ENCODE measurements at regions not wholly inside any gene's neighbourhood (a gene's known extent, or its start where the extent isn't known, plus 50 kb on each side); places are given as distances from the start of the nearest gene placed in this dataset.

DNA sequence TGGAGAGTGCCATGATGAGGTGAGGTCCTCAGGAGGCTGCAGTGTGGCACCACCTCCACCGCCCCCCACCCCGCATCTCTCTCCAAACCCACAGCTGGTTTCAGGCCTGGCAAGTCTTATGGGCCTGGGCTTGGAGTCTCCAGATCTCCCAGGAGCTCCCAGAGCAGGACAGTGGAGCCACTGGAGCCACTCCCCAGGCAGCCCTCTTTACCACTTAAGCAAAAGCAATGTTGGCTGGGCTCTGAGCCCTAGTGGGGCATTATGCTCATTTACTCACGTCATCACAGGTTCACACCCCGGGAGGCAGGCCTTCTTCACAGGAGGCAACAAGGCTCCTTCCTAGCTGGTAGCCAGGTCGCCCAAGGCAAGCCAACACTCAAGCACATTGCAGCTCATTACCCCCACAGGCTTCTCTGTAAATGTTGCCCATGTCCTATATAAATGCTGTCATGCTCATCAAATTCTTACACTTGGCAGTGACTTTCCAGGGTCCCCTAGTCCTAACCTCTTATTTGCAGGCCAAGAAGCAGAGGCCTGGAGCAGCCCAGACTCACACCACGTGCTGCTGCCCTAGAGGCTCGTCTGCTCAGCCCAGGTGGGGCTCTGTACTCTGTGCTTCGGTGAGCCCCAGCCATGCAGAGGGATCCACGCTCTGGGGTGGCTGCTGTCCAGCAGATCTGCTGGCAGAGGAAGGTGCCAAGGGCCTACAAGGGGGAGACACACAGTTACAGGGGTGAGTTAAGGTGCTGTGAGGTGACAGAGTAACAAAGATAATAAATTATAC is 459.3 kb downstream of the MATN1 start:
- no peak for DNase-seq (ENCODE audit: low read depth in 2 of 3, low spot score in 2 of 3)

DNA sequence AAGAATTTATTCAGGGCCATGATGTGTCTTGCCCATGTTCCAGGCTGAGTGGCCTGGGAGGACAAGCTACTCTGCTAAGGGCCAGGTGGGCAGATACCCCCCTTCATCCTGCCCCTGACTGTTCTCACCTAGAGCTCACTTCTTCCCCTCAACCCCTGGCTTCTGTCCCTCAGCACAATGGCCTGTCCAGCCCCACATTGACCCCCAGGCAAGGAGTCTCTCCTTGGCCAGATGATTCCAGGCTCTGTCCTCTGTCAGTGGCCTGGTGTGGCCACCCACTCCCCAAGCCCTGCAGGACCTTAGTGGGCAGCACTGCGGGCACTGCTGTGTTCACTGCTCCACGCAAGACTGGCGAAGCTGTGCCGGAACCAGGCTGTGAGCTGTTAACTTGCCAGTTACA is 460.0 kb downstream of the MATN1 start:
- no peak for DNase-seq (ENCODE audit: low read depth in 2 of 3, low spot score in 2 of 3)

DNA sequence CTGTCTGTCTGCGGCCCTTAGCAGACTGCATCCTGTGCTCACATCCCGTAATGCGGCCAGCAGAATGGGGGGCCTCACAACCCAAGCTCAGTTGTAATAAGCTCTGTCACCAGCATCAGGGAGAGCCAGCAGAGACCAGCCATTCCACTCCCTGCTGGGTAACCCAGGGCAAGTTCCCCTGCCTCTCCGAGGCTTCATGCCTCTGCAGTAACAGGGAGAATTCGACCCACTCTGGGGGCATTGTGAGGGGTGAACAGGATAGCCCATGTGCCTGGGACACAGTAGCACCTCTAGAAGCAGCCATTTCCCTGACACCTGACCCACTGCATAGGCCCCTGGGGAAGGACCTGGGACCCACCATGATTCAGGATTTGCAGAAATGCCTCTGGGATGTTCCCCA is 461.2 kb downstream of the MATN1 start:
- DNase-seq (ENCODE audit: low read depth in 2 of 3, low spot score in 2 of 3) = no peak

DNA sequence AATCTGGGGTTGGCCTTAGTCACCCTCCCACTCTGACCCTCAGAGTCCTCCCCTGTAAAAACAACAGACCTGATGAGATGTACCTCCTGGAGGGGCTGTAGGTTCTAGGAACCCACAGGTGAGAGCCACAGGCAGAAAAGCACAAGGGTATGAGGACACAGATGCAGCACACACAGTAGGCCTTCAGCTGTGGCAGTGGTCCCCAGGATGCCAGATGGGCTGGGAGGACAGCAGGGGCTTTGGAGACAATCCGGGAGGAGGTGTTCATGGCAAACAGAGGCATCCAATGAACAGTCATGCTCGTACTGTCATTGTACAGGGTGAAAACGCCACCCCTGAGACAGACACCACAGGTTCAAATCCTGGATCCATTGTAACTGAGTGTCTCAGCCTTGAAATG is 463.1 kb downstream of the MATN1 start:
- DNase-seq (ENCODE audit: low read depth in 2 of 3, low spot score in 2 of 3) = no peak

GRCh38 chr1:30259631-30260030 is 463.8 kb downstream of the MATN1 start:
- DNase-seq (ENCODE audit: low read depth in 2 of 3, low spot score in 2 of 3) = no peak

DNA sequence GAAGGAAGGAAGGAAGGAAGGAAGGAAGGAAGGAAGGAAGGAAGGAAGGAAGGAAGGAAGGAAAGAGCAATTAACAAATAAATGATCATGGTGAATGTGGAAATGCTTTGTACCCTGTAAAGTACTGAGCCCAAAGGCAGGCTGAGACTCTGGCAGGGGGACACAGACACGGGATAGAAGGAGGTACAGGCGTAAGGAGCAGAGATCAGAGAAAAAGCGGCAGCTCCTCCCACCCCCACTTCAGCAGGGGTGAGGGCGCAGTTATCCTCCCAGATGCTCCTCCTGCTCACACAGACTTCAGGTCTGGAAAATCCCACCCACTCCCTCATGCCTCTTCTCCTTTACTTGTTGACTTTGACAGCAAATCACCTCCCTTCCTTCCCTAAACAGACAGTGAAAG is 464.5 kb downstream of the MATN1 start:
- DNase-seq (ENCODE audit: low read depth in 2 of 3, low spot score in 2 of 3) = no peak

DNA sequence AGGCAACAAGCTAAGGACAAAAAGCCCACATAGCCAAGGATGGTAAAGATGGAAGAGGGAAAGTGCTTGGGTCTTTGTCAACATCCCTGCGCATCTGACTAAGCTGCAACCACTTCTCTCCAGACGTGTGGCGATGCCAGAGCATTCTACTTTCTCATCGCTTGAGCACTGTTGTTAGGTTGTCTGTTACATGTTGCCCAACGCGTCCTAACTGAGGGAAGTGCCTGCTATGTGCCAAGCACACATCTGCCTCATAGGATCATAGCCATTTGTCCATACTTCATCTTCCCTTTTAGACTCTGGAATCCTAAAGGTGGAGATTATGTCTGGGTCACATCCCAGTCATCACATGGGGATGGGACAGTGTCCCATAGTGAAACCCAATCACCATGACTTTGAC is 464.9 kb downstream of the MATN1 start:
- no peak for DNase-seq (ENCODE audit: low read depth in 2 of 3, low spot score in 2 of 3)

GRCh38 chr1:30257742-30258380 is 465.5 kb downstream of the MATN1 start:
- no peak for DNase-seq (ENCODE audit: low read depth in 2 of 3, low spot score in 2 of 3)

DNA sequence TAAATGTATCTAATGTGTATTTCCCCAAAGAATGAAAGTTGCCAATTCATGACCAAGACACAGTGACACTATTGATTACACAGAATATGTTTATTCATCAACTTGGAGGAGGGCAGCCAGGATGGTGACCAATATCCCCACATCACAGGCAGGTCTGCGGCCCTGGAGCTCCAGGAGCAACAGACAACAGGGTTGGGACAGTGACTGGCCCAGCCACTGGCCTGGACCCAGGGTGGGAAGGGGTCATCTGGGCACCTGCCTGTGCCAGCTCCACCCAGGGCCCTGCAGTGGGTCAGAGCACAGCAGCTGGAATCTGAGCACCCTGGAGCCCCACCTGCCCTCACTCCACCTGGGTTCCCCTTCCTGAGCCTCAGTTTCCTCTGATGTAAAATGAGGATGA is 466.1 kb downstream of the MATN1 start:
- no peak for DNase-seq (ENCODE audit: low read depth in 2 of 3, low spot score in 2 of 3)

- DNase-seq (ENCODE audit: low read depth in 2 of 3, low spot score in 2 of 3) = no peak
Observed at GRCh38 chr1:30256911-30257310, 466.5 kb downstream of the MATN1 start.

GRCh38 chr1:30255111-30255724 is 468.2 kb downstream of the MATN1 start:
- no peak for DNase-seq (ENCODE audit: low read depth in 2 of 3, low spot score in 2 of 3)

- DNase-seq (ENCODE audit: low read depth in 2 of 3, low spot score in 2 of 3) = no peak
Observed at GRCh38 chr1:30253807-30254440, 469.5 kb downstream of the MATN1 start.

- no peak for DNase-seq (ENCODE audit: low read depth in 2 of 3, low spot score in 2 of 3)
Observed at GRCh38 chr1:30253361-30253760, 470.0 kb downstream of the MATN1 start.

GRCh38 chr1:30250984-30251850 is 472.2 kb downstream of the MATN1 start:
- DNase-seq (ENCODE audit: low read depth in 2 of 3, low spot score in 2 of 3) = no peak

DNA sequence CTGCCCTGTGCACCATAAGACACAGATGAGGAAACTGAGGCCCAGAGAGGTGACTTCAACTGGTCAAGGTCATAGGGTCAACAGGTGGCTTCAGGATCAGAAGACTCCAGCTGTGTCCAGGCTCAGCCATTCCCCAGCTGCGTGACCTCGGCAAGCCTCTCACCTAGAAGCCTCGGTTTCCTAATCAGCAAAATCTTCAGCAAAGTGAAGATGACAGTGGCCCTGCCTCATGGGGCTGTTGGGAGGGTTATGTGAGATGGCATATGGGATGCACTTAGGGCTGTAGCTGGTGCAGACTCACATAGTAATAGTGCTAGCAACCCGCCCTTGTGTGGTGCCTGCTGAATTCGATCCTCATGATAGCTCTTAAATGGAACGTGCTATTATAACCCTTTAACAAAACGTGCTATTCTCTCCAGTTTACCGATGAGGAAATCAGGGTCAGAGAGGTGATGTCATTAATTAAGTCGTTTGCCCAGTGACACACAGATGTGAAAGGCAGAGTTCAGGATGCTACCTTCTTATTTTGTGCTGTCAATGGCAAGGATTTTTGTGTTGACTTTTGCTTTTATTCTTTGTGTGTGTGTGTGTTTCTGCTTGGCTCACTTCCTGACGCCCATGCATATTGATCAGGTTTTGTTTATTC is 472.9 kb downstream of the MATN1 start:
- no peak for DNase-seq (ENCODE audit: low read depth in 2 of 3, low spot score in 2 of 3)

DNA sequence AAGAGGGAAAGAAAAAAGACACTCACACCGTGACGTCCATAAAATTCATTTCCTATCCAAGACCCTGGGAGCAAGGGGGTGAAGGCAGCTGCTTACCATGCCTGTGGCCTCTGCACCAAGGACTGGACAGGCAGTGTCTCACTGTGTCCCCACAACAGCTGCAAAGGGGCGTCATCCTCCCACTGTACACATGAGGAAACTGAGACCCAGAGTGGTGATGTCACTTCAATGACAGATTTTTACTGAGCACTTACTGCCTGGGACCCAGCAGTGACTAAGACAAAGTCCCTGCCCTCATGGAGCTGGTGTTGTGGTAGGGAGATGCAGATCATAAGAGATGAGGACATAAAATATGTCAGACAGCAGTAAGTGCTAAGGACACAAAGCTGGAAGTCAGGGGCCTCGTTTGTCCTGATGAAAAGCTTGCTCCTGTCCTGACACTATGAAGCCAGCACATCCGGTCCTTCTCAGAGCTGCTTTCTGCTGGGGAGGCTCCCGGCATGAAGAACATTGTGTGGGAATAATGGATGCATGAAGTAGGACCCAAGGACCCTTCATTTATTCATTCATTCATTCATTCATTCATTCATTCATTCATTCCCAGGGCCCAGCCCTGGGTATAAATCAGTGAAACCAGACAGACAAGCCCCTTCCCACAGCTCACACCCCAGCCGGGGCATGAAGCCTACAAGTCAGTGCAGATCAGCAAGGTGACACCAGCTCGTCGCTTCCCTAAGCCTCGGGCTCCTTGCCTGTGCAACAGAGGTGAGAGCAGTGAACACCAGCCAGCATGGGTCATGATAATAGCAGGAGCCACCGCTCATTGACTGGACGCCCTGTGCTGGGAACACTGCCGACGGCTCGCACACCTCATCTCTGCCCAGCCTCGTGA is 473.7 kb downstream of the MATN1 start:
- DNase-seq (ENCODE audit: low read depth in 2 of 3, low spot score in 2 of 3) = no peak

GRCh38 chr1:30248774-30249173 is 474.6 kb downstream of the MATN1 start:
- no peak for DNase-seq (ENCODE audit: low read depth in 2 of 3, low spot score in 2 of 3)

DNA sequence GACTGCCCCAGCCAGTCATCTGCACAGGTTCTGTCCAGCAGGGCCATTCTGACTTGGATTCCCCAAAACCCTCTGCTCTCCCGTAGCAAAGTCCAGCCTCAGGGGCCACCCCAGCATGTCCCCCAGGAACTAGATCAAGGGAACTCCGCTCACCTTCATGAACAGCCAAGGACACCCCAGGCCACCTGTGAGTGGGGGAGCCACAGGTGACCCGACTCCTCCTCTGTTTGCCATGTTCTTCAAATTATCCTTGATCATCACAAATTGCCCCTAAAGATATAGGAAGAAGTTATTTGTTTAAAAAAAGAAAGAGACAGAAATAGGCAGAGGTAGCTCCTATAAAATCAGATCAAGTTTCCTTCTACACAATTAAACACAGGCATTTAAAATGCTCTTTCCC is 475.0 kb downstream of the MATN1 start:
- DNase-seq (ENCODE audit: low read depth in 2 of 3, low spot score in 2 of 3) = no peak

DNA sequence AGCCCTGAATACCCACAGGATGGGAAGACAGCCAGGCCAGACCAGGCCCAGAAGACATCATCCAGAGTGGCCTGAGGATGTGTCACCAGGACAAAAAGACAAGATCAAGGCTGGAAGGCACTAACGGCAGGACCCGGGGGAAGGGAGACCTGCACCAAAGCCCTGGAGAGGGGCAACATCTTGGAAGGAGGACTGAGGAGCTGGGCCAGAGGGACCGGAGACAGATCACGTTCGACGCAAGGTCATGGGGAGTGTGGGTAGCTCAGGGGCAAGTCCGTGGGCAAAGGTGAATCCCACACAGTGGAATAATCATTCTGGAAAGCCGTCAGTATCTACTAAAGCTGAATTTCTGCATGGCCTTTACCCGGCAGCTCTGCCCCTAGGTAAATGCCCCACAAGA is 478.6 kb downstream of the MATN1 start:
- DNase-seq (ENCODE audit: low read depth in 2 of 3, low spot score in 2 of 3) = no peak
